ENCODE measurements at regions not wholly inside any gene's neighbourhood (a gene's known extent, or its start where the extent isn't known, plus 50 kb on each side); places are given as distances from the start of the nearest gene placed in this dataset.

DNA sequence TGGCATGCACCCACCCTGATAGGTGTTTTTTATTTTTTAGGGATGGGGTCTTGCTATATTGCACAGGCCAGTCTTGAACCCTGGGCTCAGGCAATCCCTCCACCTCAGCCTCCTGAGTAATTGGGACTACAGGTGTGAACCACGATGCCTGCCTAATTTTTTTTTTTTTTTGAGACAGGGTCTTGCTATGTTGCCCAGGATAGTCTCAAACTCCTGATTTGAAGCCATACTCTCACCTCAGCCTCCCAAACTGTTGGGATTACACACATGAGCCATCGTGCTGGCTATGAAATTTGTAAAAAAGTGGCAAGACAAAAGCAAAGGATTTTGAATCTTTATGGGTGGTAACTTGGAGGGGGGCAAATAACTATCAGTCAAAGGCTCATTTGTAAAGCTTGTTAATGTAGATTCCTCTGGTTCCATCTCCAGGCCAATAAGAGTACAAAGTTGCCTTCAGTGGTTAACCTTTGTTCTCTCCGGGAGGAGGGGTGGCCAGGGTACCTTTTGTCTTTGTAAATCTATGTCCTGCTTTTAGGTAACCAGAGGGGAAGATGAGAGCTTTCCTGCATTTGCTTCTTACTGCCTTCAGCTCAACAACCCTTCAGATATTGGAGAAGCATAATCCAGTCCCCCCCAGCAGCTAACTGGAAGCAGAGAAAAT, 372.0 kb upstream of the JARID2 start:
- H4K20me1 ChIP-seq (ENCODE audit: insufficient read depth), result no peaks in the 10 kb centered on the region
- no peaks in the 10 kb centered on the region for H3F3A ChIP-seq (ENCODE audit: insufficient read depth, low read length, poor library complexity, severe bottlenecking)
- H3K79me2 ChIP-seq (replicated peaks; ENCODE audit: insufficient read depth, low read length), result no peaks in the 10 kb centered on the region
- TF ChIP-seq RAD21 (conservative IDR thresholded peaks at IDR 0.05), result no peak
- TF ChIP-seq, protein P1, sequence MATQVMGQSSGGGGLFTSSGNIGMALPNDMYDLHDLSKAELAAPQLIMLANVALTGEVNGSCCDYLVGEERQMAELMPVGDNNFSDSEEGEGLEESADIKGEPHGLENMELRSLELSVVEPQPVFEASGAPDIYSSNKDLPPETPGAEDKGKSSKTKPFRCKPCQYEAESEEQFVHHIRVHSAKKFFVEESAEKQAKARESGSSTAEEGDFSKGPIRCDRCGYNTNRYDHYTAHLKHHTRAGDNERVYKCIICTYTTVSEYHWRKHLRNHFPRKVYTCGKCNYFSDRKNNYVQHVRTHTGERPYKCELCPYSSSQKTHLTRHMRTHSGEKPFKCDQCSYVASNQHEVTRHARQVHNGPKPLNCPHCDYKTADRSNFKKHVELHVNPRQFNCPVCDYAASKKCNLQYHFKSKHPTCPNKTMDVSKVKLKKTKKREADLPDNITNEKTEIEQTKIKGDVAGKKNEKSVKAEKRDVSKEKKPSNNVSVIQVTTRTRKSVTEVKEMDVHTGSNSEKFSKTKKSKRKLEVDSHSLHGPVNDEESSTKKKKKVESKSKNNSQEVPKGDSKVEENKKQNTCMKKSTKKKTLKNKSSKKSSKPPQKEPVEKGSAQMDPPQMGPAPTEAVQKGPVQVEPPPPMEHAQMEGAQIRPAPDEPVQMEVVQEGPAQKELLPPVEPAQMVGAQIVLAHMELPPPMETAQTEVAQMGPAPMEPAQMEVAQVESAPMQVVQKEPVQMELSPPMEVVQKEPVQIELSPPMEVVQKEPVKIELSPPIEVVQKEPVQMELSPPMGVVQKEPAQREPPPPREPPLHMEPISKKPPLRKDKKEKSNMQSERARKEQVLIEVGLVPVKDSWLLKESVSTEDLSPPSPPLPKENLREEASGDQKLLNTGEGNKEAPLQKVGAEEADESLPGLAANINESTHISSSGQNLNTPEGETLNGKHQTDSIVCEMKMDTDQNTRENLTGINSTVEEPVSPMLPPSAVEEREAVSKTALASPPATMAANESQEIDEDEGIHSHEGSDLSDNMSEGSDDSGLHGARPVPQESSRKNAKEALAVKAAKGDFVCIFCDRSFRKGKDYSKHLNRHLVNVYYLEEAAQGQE (IDR thresholded peaks at IDR 0.05; ENCODE audit: borderline replicate concordance), result no peak
- no peak for TF ChIP-seq EZH2 (IDR thresholded peaks at IDR 0.05; ENCODE audit: borderline replicate concordance, insufficient read depth, low read length, poor library complexity, severe bottlenecking)
- TF ChIP-seq SMC3 (conservative IDR thresholded peaks at IDR 0.05; ENCODE audit: poor library complexity), result no peak
- TF ChIP-seq MXI1 (conservative IDR thresholded peaks at IDR 0.05; ENCODE audit: poor library complexity, severe bottlenecking), result no peak
- no peak for TF ChIP-seq EP300 (conservative IDR thresholded peaks at IDR 0.05; ENCODE audit: poor library complexity, severe bottlenecking)
- no peak for TF ChIP-seq POLR2AphosphoS5 (IDR thresholded peaks at IDR 0.05)
- no peak for TF ChIP-seq TAF1 (IDR thresholded peaks at IDR 0.05; ENCODE audit: low read depth)
- TF ChIP-seq CTCF (IDR thresholded peaks at IDR 0.05; ENCODE audit: poor library complexity, severe bottlenecking), result no peak
- H3K4me2 ChIP-seq (ENCODE audit: low read length), result no peak overlapping the region
- H3K27me3 ChIP-seq (ENCODE audit: insufficient read depth, low read depth, low read length), result no peaks in the 10 kb centered on the region
- no peaks in the 10 kb centered on the region for H3K9me3 ChIP-seq (ENCODE audit: low read length)
- no peak overlapping the region for H3K9ac ChIP-seq (ENCODE audit: low read length)
- no peak overlapping the region for H3K4me3 ChIP-seq (ENCODE audit: low read length)
- no peak overlapping the region for H3K27ac ChIP-seq (ENCODE audit: low read length)
- no peaks in the 10 kb centered on the region for H3K9me2 ChIP-seq (ENCODE audit: insufficient read depth, low read length)
- no peak overlapping the region for H2AFZ ChIP-seq (ENCODE audit: low read depth, low read length)
- H3K36me3 ChIP-seq (ENCODE audit: insufficient read depth, low read length), result no peaks in the 10 kb centered on the region

- Histone ChIP-seq H3K9me3 (ENCODE audit: low read length) (no peaks in the 10 kb centered on the region), H3F3A (ENCODE audit: insufficient read depth, low read length, poor library complexity, severe bottlenecking) (no peaks in the 10 kb centered on the region), H3K4me2 (ENCODE audit: low read length) (no peak overlapping the region), H2AFZ (ENCODE audit: low read depth, low read length) (no peak overlapping the region), H3K4me3 (ENCODE audit: low read length) (no peak overlapping the region), H3K36me3 (ENCODE audit: insufficient read depth, low read length) (no peaks in the 10 kb centered on the region), H3K27me3 (ENCODE audit: insufficient read depth, low read depth, low read length) (no peaks in the 10 kb centered on the region), H3K9ac (ENCODE audit: low read length) (no peak overlapping the region), H3K9me2 (ENCODE audit: insufficient read depth, low read length) (no peaks in the 10 kb centered on the region), H4K20me1 (ENCODE audit: insufficient read depth) (no peaks in the 10 kb centered on the region), H3K27ac (ENCODE audit: low read length) (no peak overlapping the region), H3K79me2 (replicated peaks; ENCODE audit: insufficient read depth, low read length) (no peaks in the 10 kb centered on the region)
- TF ChIP-seq TAF1 (IDR thresholded peaks at IDR 0.05; ENCODE audit: low read depth) (no peak), CTCF (IDR thresholded peaks at IDR 0.05; ENCODE audit: poor library complexity, severe bottlenecking) (no peak), SMC3 (conservative IDR thresholded peaks at IDR 0.05; ENCODE audit: poor library complexity) (no peak), RAD21 (conservative IDR thresholded peaks at IDR 0.05) (no peak), POLR2AphosphoS5 (IDR thresholded peaks at IDR 0.05) (no peak), MXI1 (conservative IDR thresholded peaks at IDR 0.05; ENCODE audit: poor library complexity, severe bottlenecking) (no peak), EZH2 (IDR thresholded peaks at IDR 0.05; ENCODE audit: borderline replicate concordance, insufficient read depth, low read length, poor library complexity, severe bottlenecking) (no peak), EP300 (conservative IDR thresholded peaks at IDR 0.05; ENCODE audit: poor library complexity, severe bottlenecking) (no peak)
- TF ChIP-seq, protein P1 (IDR thresholded peaks at IDR 0.05; ENCODE audit: borderline replicate concordance), result no peak
Observed at GRCh38 chr6:14874975-14875480, 370.8 kb upstream of the JARID2 start.
